LNCaP clone FGC (cell line): ENCODE measurements at regions not wholly inside any gene's neighbourhood (a gene's known extent, or its start where the extent isn't known, plus 50 kb on each side); places are given as distances from the start of the nearest gene placed in this dataset.

ENCODE experiments used
- DNase-seq: peaks from one replicate; pipeline ENCODE4 v3.0.0-alpha.2; 2011; ENCODE audit warnings: low read depth
- H3K4me3 ChIP-seq: 2 replicates; pipeline ENCODE4 v1.5.1; 2011; ENCODE audit warnings: mild to moderate bottlenecking, low read depth, low read length, control low read depth
- CTCF ChIP-seq: IDR thresholded peaks from 2 replicates; pipeline ENCODE4 v1.5.1; 2012; ENCODE audit warnings: mild to moderate bottlenecking; ENCODE audit not compliant: control insufficient read depth, insufficient read depth; ENCODE audit errors: extremely low read depth

- TF ChIP-seq CTCF: no peak
- DNase-seq: no peak
- no peak overlapping the region for H3K4me3 ChIP-seq
Observed at GRCh38 chr3:165404357-165405027, 208.3 kb upstream of the SLITRK3 start.

- no peak for DNase-seq
- TF ChIP-seq CTCF: no peak
- no peak overlapping the region for H3K4me3 ChIP-seq
Observed at GRCh38 chr3:165403666-165404065, 207.5 kb upstream of the SLITRK3 start.

GRCh38 chr3:165395188-165395587 lies 199.0 kb upstream of the SLITRK3 start:
- TF ChIP-seq CTCF: no peak

GRCh38 chr3:165393461-165393860 lies 197.3 kb upstream of the SLITRK3 start:
- no peak overlapping the region for H3K4me3 ChIP-seq
- no peak for TF ChIP-seq CTCF
- no peak for DNase-seq

More at GRCh38 chr3:165395188-165395587, 199.0 kb upstream of the SLITRK3 start:
- H3K4me3 ChIP-seq: no peak overlapping the region
- DNase-seq: no peak

GRCh38 chr3:165390166-165390565 lies 194.0 kb upstream of the SLITRK3 start:
- no peak for DNase-seq
- H3K4me3 ChIP-seq: no peak overlapping the region

GRCh38 chr3:165389653-165390052 lies 193.5 kb upstream of the SLITRK3 start:
- no peak for DNase-seq
- TF ChIP-seq CTCF: no peak
- H3K4me3 ChIP-seq: no peak overlapping the region

More at GRCh38 chr3:165390166-165390565, 194.0 kb upstream of the SLITRK3 start:
- no peak for TF ChIP-seq CTCF

GRCh38 chr3:165389064-165389463 lies 192.9 kb upstream of the SLITRK3 start:
- no peak for TF ChIP-seq CTCF
- H3K4me3 ChIP-seq: no peak overlapping the region
- no peak for DNase-seq
